Esophagus muscularis mucosa (tissue), 4 donors: ENCODE measurements at regions not wholly inside any gene's neighbourhood (a gene's known extent, or its start where the extent isn't known, plus 50 kb on each side); places are given as distances from the start of the nearest gene placed in this dataset.

Experiments used
- DNase-seq: peaks from one replicate; pipeline ENCODE4 v3.0.0-alpha.2; 2017; ENCODE audit errors: extremely low spot score
- H3K27ac ChIP-seq, 4 donors: fragments of 200-600 bp; sonication (generic); replicated peaks in 1 of 4; 1 replicate in 3 of 4; 2 replicates in 1 of 4; pipeline ENCODE4 v1.5.1; 2016 to 2019; ENCODE audit warnings: mild to moderate bottlenecking in 1 of 4
- H3K27me3 ChIP-seq, 4 donors: fragments of 200-600 bp; sonication (generic); one replicate each; pipeline versions ENCODE4 v1.5.1 to v1.6.0; 2016 to 2019
- H3K36me3 ChIP-seq, 4 donors: fragments of 200-600 bp; sonication (generic); one replicate each; pipeline ENCODE4 v1.5.1; 2016 to 2019
- H3K4me1 ChIP-seq, 4 donors: fragments of 200-600 bp; sonication (generic); one replicate each; pipeline ENCODE4 v1.5.1; 2016 to 2019
- H3K4me3 ChIP-seq, 4 donors: fragments of 200-600 bp; sonication (generic); 1 replicate in 2 of 4; 2 replicates in 2 of 4; pipeline ENCODE4 v1.5.1; 2016 to 2019; ENCODE audit warnings: mild to moderate bottlenecking in 4 of 4, moderate library complexity in 1 of 4
- H3K9me3 ChIP-seq, 4 donors: fragments of 200-600 bp; sonication (generic); 1 replicate in 3 of 4; 2 replicates in 1 of 4; pipeline ENCODE4 v1.5.1; 2016 to 2019
- CTCF ChIP-seq, 3 experiments: fragments of 200-600 bp in 2 of 3; fragments of 450-650 bp in 1 of 3; sonication (generic) in 2 of 3; IDR thresholded peaks; one replicate each; pipeline ENCODE4 v1.5.1; 2017 to 2019; ENCODE audit warnings: antibody characterized with exemption in 3 of 3, mild to moderate bottlenecking in 2 of 3, moderate library complexity in 1 of 3
- EP300 ChIP-seq: sonication (generic); formaldehyde crosslinking; IDR thresholded peaks from one replicate; pipeline ENCODE4 v1.6.1; 2017; ENCODE audit warnings: antibody characterized with exemption
- POLR2A ChIP-seq: fragments of 450-650 bp; IDR thresholded peaks from one replicate; pipeline ENCODE4 v1.6.1; 2017; ENCODE audit warnings: antibody characterized with exemption, moderate library complexity, mild to moderate bottlenecking, low read depth
- POLR2AphosphoS5 ChIP-seq, 2 donors: sonication (generic); formaldehyde crosslinking; IDR thresholded peaks; one replicate each; pipeline ENCODE4 v1.6.1; 2017; ENCODE audit warnings: antibody characterized with exemption in 2 of 2
- WGBS: methylation state at CpG from one replicate; pipeline ENCODE4 v1.1.5; 2018; 5-methylcytosine and 5-hydroxymethylcytosine counted together
- intact Hi-C: fragments of 100-400 bp; cut with DNase I; formaldehyde crosslinking; loops from one replicate; pipeline ENCODE4 v1.15.1; 2023

- Histone ChIP-seq H3K9me3 (no peaks in the 10 kb centered on the region), H3K36me3 (no peaks in the 10 kb centered on the region), H3K4me3 (no peak overlapping the region), H3K27me3 (no peaks in the 10 kb centered on the region), H3K27ac (no peak overlapping the region), H3K4me1 (no peaks in the 10 kb centered on the region)
- intact Hi-C loops: no loop called here
- TF ChIP-seq POLR2AphosphoS5 (IDR thresholded peaks at IDR 0.05) (no peak), POLR2A (no peak), CTCF (IDR thresholded peaks at IDR 0.05) (no peak), EP300 (no peak)
- WGBS: 95% methylated on average over 1 of the region's 1 CpG
- no peak for DNase-seq
These were observed 317.0 kb upstream of the TMTC1 start for GRCh38 chr12:30100741-30101140.

DNA sequence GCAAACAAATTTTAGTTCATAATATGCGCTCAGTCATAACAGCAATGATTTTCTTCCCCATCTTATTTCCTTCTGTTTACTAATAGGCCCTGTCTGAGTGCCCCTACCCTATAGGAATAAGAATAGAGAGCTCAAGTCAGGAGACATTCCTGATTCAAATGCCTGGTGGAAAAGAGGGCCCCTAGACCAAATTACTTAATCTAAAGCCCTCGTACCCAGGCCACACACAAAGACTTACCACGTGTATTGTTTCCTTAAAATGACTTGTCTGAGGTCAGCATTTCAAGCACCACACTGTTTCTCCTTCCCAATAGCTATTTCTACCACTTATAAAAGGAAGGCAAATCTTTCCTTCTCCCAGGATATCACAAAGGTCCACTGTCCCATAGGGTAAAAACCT, 314.9 kb upstream of the TMTC1 start:
- intact Hi-C loops: no loop called here
- Histone ChIP-seq H3K9me3 (no peaks in the 10 kb centered on the region), H3K27me3 (no peaks in the 10 kb centered on the region), H3K4me1 (no peaks in the 10 kb centered on the region), H3K4me3 (no peak overlapping the region), H3K27ac (no peak overlapping the region), H3K36me3 (no peaks in the 10 kb centered on the region)
- WGBS: 71% methylated on average over 3 of the region's 3 CpGs
- DNase-seq: no peak
- no peak for TF ChIP-seq EP300
- TF ChIP-seq POLR2AphosphoS5 (IDR thresholded peaks at IDR 0.05): no peak
- no peak for TF ChIP-seq POLR2A
- no peak for TF ChIP-seq CTCF (IDR thresholded peaks at IDR 0.05)

DNA sequence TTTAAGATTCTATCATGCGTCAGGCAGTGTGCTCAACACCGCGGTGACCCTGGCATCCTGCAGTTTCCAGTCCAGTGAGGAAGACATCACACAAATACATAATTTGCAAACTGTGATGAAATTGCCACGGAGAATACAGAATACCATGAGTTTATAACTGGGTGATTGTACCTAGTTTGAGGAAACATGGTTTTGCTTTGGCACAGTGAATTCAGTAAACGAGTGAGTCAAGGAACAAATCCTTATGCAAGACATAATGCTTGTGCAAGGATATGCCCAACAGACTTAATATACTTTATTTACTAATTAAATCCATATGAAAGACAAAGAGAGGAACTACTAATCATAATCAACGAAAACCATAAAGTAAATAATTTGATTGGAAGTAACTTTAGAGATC, 311.8 kb upstream of the TMTC1 start:
- DNase-seq: no peak
- Histone ChIP-seq H3K36me3 (no peaks in the 10 kb centered on the region), H3K4me3 (no peak overlapping the region), H3K27me3 (no peaks in the 10 kb centered on the region), H3K27ac (no peak overlapping the region), H3K4me1 (no peaks in the 10 kb centered on the region), H3K9me3 (no peaks in the 10 kb centered on the region)
- intact Hi-C loops: no loop called here
- no peak for TF ChIP-seq POLR2A
- no peak for TF ChIP-seq CTCF (IDR thresholded peaks at IDR 0.05)
- no peak for TF ChIP-seq POLR2AphosphoS5 (IDR thresholded peaks at IDR 0.05)
- TF ChIP-seq EP300: no peak
- WGBS: 95% methylated on average over 6 of the region's 6 CpGs

GRCh38 chr12:30092983-30093617, 309.4 kb upstream of the TMTC1 start:
- H3K36me3 ChIP-seq: no peaks in the 10 kb centered on the region
- H3K27me3 ChIP-seq: no peaks in the 10 kb centered on the region
- TF ChIP-seq EP300 (no peak), CTCF (IDR thresholded peaks at IDR 0.05) (no peak), POLR2A (no peak), POLR2AphosphoS5 (IDR thresholded peaks at IDR 0.05) (no peak)
- H3K9me3 ChIP-seq: no peaks in the 10 kb centered on the region
- no peak overlapping the region for H3K27ac ChIP-seq
- 70% methylated on average over 4 of the region's 4 CpGs for WGBS
- intact Hi-C loops: no loop called here
- no peak for DNase-seq
- H3K4me1 ChIP-seq: no peaks in the 10 kb centered on the region
- no peak overlapping the region for H3K4me3 ChIP-seq

DNA sequence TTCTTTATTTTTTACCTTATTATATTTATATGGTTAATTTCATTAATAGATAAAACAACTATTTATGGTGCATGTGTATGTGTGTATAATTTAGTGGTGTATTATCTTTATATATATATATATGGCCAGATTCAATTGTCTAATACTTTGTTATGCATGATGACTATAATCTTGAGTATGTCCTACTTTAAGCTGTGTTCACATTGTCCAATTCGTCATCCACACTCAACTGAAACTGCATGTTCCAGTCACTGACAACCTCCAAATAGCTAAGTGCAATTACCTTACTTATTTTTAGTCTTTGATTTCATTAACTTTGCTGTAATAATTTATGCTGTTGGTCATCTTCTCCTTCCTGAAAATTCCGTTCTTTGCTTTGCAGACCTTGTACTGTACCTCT, 306.5 kb upstream of the TMTC1 start:
- no peak for TF ChIP-seq CTCF (IDR thresholded peaks at IDR 0.05)
- TF ChIP-seq EP300: no peak
- no peak for TF ChIP-seq POLR2AphosphoS5 (IDR thresholded peaks at IDR 0.05)
- TF ChIP-seq POLR2A: no peak
- H3K9me3 ChIP-seq: no peaks in the 10 kb centered on the region
- H3K4me3 ChIP-seq: no peak overlapping the region
- no peaks in the 10 kb centered on the region for H3K4me1 ChIP-seq
- no peak for DNase-seq
- no peaks in the 10 kb centered on the region for H3K27me3 ChIP-seq
- no peak overlapping the region for H3K27ac ChIP-seq
- intact Hi-C loops: no loop called here
- 65% methylated on average over 2 of the region's 2 CpGs for WGBS
- no peaks in the 10 kb centered on the region for H3K36me3 ChIP-seq
